HS-5 (cell line): ENCODE measurements at regions not wholly inside any gene's neighbourhood (a gene's known extent, or its start where the extent isn't known, plus 50 kb on each side); places are given as distances from the start of the nearest gene placed in this dataset.
A peak's percentile ranks its signal among the peaks of the same experiment; 100 is the strongest.

Experiments
- DNase-seq: peaks from one replicate; pipeline ENCODE4 v3.0.0-alpha.2; 2012; ENCODE audit warnings: low read depth

GRCh38 chr5:135139381-135140134 lies 105.5 kb upstream of the PITX1 start:
- peak; percentile 79 for DNase-seq

GRCh38 chr5:135138116-135138850 lies 104.3 kb upstream of the PITX1 start:
- DNase-seq: no peak

- DNase-seq: no peak
Observed at GRCh38 chr5:135137146-135137915, 103.3 kb upstream of the PITX1 start.

GRCh38 chr5:135136546-135136945 lies 102.5 kb upstream of the PITX1 start:
- no peak for DNase-seq

- no peak for DNase-seq
Observed at GRCh38 chr5:135135530-135136226, 101.7 kb upstream of the PITX1 start.

- DNase-seq: no peak
Observed at GRCh38 chr5:135134691-135135381, 100.8 kb upstream of the PITX1 start.

GRCh38 chr5:135133698-135134515 lies 99.9 kb upstream of the PITX1 start:
- DNase-seq: no peak

GRCh38 chr5:135133181-135133580 lies 99.2 kb upstream of the PITX1 start:
- DNase-seq: no peak

- no peak for DNase-seq
Observed at GRCh38 chr5:135131801-135132680, 98.0 kb upstream of the PITX1 start.

GRCh38 chr5:135130261-135131215 lies 96.5 kb upstream of the PITX1 start:
- DNase-seq: no peak

GRCh38 chr5:135129307-135129706 lies 95.3 kb upstream of the PITX1 start:
- no peak for DNase-seq

GRCh38 chr5:135128361-135128760 lies 94.3 kb upstream of the PITX1 start:
- no peak for DNase-seq

- DNase-seq: peak; percentile 81
Observed at GRCh38 chr5:135127439-135128240, 93.6 kb upstream of the PITX1 start.

- no peak for DNase-seq
Observed at GRCh38 chr5:135126688-135127438, 92.8 kb upstream of the PITX1 start.

GRCh38 chr5:135124724-135125123 lies 90.7 kb upstream of the PITX1 start:
- no peak for DNase-seq

- no peak for DNase-seq
Observed at GRCh38 chr5:135124128-135124527, 90.1 kb upstream of the PITX1 start.

GRCh38 chr5:135122797-135123196 lies 88.8 kb upstream of the PITX1 start:
- DNase-seq: no peak
